ENCODE measurements at regions not wholly inside any gene's neighbourhood (a gene's known extent, or its start where the extent isn't known, plus 50 kb on each side); places are given as distances from the start of the nearest gene placed in this dataset.
"Not testable (repeated sequence)": the region's sequence is repeated elsewhere in the genome, so short reads cannot be mapped to it uniquely, and the experiment has no call there.

DNA sequence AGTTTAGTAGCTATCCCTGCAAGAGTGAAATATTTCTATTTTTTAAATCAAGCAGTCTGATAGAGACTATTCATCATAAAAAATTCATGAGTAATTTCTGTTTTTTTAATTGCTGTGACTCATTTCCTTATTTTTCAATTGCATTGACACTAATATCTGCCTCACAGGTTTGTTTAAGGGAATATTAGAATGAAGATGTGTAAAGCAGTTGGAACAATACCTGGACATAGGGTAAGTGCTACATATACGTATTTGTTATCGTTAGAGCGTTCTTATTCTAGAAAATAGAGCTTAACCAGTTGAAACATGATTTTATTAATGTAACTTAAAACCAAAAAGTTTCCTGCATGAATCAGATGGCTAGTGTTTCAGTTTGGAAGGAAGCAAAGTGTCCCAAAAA is 2211.3 kb downstream of the PCDH7 start:
- Histone ChIP-seq H3K4me3 (ENCODE audit: insufficient read length, low read depth) (no peak overlapping the region), H3K9ac (ENCODE audit: insufficient read length, low read depth) (no peak overlapping the region), H3K9me3 (ENCODE audit: insufficient read depth, low read length) (no peaks in the 10 kb centered on the region), H3K27me3 (ENCODE audit: insufficient read depth, insufficient read length) (no peaks in the 10 kb centered on the region), H3K4me1 (ENCODE audit: insufficient read depth, insufficient read length) (no peaks in the 10 kb centered on the region), H3K36me3 (ENCODE audit: insufficient read depth, insufficient read length, low read length) (no peaks in the 10 kb centered on the region)
- no peak for DNase-seq (ENCODE audit: low read depth, low spot score)
- TF ChIP-seq ZNF274 (IDR thresholded peaks at IDR 0.05; ENCODE audit: low read depth, low read length) (no peak), YY1 (IDR thresholded peaks at IDR 0.05; ENCODE audit: insufficient read depth, insufficient read length) (no peak), SUZ12 (IDR thresholded peaks at IDR 0.05; ENCODE audit: extremely low read depth, insufficient read depth, insufficient read length) (no peak)

DNA sequence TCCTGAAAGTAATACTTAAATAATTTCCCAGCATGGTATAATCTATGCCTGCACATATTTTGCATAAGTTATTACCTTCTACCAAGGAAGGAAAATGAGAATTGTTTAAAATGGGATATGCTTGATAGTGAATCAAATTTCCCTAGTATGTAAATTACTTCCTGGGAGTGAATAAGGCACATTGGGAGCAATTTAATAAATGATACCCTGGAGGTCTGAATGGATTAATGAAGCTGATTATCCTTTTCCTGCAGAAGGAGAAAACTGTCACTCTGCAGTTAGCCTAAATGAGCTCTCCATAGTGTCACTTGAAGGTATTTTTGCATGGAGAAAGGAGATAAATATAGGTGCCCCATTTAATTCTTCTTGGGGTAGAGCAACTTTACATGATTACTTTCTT is 2212.0 kb downstream of the PCDH7 start:
- Histone ChIP-seq H3K36me3 (ENCODE audit: insufficient read depth, insufficient read length, low read length) (no peaks in the 10 kb centered on the region), H3K4me3 (ENCODE audit: insufficient read length, low read depth) (no peak overlapping the region), H3K9ac (ENCODE audit: insufficient read length, low read depth) (no peak overlapping the region), H3K4me1 (ENCODE audit: insufficient read depth, insufficient read length) (no peaks in the 10 kb centered on the region), H3K9me3 (ENCODE audit: insufficient read depth, low read length) (no peaks in the 10 kb centered on the region), H3K27me3 (ENCODE audit: insufficient read depth, insufficient read length) (no peaks in the 10 kb centered on the region)
- no peak for DNase-seq (ENCODE audit: low read depth, low spot score)
- no peak for TF ChIP-seq ZNF274 (IDR thresholded peaks at IDR 0.05; ENCODE audit: low read depth, low read length)
- TF ChIP-seq YY1 (IDR thresholded peaks at IDR 0.05; ENCODE audit: insufficient read depth, insufficient read length), result no peak
- TF ChIP-seq SUZ12 (IDR thresholded peaks at IDR 0.05; ENCODE audit: extremely low read depth, insufficient read depth, insufficient read length), result no peak

DNA sequence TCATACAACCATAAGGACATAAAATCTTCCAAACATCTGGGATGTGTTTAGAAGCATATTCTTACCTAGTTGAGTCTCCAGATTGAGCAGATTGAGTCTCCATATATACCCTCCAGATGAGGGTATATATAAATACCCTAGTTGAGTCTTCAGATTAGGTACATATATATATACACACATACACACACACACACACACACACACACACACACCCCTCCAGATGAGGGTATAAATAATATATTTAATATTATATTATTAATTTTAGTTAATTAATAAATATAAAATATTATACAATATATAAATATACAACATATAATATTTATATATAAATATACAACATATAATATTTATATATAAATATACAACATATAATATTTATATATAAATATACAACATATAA is 2219.1 kb downstream of the PCDH7 start:
- not testable (repeated sequence) for H3K4me1 ChIP-seq (ENCODE audit: insufficient read depth, insufficient read length); DNase-seq (ENCODE audit: low read depth, low spot score); H3K27me3 ChIP-seq (ENCODE audit: insufficient read depth, insufficient read length); H3K9me3 ChIP-seq (ENCODE audit: insufficient read depth, low read length); H3K36me3 ChIP-seq (ENCODE audit: insufficient read depth, insufficient read length, low read length); H3K9ac ChIP-seq (ENCODE audit: insufficient read length, low read depth); H3K4me3 ChIP-seq (ENCODE audit: insufficient read length, low read depth)

DNA sequence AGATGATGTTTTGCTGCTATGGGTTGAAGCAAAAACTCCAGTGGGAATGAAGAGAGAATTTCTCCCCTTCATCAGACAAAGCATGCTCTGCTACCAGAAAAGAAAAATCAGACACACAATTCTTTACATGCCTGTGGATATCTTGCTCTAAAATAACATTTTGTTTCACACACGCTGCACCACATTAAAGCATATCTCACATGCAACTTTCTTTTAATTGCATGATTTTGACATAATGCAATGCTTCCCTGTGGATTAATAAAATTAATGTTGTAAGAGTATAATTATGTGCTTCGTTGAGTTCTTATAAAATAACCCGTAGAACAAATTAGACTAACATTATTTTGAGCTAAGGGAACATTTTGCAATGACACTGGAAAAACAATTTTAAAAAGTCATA is 2230.7 kb downstream of the PCDH7 start:
- H3K4me3 ChIP-seq (ENCODE audit: insufficient read length, low read depth), result no peak overlapping the region
- TF ChIP-seq ZNF274 (IDR thresholded peaks at IDR 0.05; ENCODE audit: low read depth, low read length) (no peak), YY1 (IDR thresholded peaks at IDR 0.05; ENCODE audit: insufficient read depth, insufficient read length) (no peak), SUZ12 (IDR thresholded peaks at IDR 0.05; ENCODE audit: extremely low read depth, insufficient read depth, insufficient read length) (no peak)

DNA sequence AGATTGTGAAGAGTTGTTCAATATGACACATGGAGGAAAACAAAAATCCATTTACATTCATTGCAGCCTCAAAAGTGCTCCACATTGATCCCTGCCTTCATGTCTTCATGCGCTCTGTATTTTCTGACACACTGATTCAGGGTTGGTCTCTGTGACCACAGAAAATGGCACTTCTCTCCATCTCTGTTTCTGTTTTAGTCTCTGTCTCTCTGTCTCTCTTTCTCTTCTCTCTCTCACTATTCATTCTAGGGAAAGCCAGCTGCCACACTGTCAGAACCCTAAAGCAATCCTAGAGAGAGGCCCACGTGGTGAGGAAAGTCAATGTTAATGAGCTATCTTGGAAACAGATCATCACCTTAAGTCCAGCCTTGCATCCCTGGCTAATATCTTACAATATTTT is 2238.4 kb downstream of the PCDH7 start:
- no peak for DNase-seq (ENCODE audit: low read depth, low spot score)
- no peak for TF ChIP-seq YY1 (IDR thresholded peaks at IDR 0.05; ENCODE audit: insufficient read depth, insufficient read length)
- no peak for TF ChIP-seq SUZ12 (IDR thresholded peaks at IDR 0.05; ENCODE audit: extremely low read depth, insufficient read depth, insufficient read length)
- no peak for TF ChIP-seq ZNF274 (IDR thresholded peaks at IDR 0.05; ENCODE audit: low read depth, low read length)

More for the DNA sequence above, 2230.7 kb downstream of the PCDH7 start:
- Histone ChIP-seq H3K9me3 (ENCODE audit: insufficient read depth, low read length) (no peaks in the 10 kb centered on the region), H3K9ac (ENCODE audit: insufficient read length, low read depth) (no peak overlapping the region), H3K27me3 (ENCODE audit: insufficient read depth, insufficient read length) (no peaks in the 10 kb centered on the region), H3K36me3 (ENCODE audit: insufficient read depth, insufficient read length, low read length) (no peaks in the 10 kb centered on the region), H3K4me1 (ENCODE audit: insufficient read depth, insufficient read length) (no peaks in the 10 kb centered on the region)
- DNase-seq (ENCODE audit: low read depth, low spot score), result no peak

DNA sequence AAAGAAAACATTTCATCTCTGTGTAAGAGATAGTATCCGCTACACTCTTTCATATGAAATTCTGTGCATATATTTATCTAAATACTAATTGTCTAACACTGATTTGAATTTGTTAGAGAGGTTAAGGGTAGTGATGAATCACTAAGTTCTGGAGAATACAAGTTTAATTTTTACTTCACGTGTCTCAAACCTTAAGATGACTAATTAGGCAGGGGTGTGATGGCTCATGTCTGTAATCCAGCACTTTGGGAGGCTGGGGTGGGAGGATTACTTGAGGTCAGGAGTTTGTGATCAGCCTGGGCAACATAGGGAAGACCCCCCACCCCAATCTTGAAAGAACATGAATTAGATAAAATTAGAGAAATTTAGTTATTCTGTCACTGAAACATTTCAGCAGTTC is 2241.9 kb downstream of the PCDH7 start:
- Histone ChIP-seq H3K27me3 (ENCODE audit: insufficient read depth, insufficient read length) (no peaks in the 10 kb centered on the region), H3K36me3 (ENCODE audit: insufficient read depth, insufficient read length, low read length) (no peaks in the 10 kb centered on the region), H3K4me1 (ENCODE audit: insufficient read depth, insufficient read length) (no peaks in the 10 kb centered on the region), H3K4me3 (ENCODE audit: insufficient read length, low read depth) (no peak overlapping the region), H3K9ac (ENCODE audit: insufficient read length, low read depth) (no peak overlapping the region), H3K9me3 (ENCODE audit: insufficient read depth, low read length) (no peaks in the 10 kb centered on the region)
- no peak for TF ChIP-seq ZNF274 (IDR thresholded peaks at IDR 0.05; ENCODE audit: low read depth, low read length)
- TF ChIP-seq SUZ12 (IDR thresholded peaks at IDR 0.05; ENCODE audit: extremely low read depth, insufficient read depth, insufficient read length), result no peak
- TF ChIP-seq YY1 (IDR thresholded peaks at IDR 0.05; ENCODE audit: insufficient read depth, insufficient read length), result no peak
- DNase-seq (ENCODE audit: low read depth, low spot score), result no peak

More for the DNA sequence above, 2238.4 kb downstream of the PCDH7 start:
- Histone ChIP-seq H3K27me3 (ENCODE audit: insufficient read depth, insufficient read length) (no peaks in the 10 kb centered on the region), H3K9me3 (ENCODE audit: insufficient read depth, low read length) (no peaks in the 10 kb centered on the region), H3K4me3 (ENCODE audit: insufficient read length, low read depth) (no peak overlapping the region), H3K36me3 (ENCODE audit: insufficient read depth, insufficient read length, low read length) (no peaks in the 10 kb centered on the region), H3K9ac (ENCODE audit: insufficient read length, low read depth) (no peak overlapping the region), H3K4me1 (ENCODE audit: insufficient read depth, insufficient read length) (no peaks in the 10 kb centered on the region)

DNA sequence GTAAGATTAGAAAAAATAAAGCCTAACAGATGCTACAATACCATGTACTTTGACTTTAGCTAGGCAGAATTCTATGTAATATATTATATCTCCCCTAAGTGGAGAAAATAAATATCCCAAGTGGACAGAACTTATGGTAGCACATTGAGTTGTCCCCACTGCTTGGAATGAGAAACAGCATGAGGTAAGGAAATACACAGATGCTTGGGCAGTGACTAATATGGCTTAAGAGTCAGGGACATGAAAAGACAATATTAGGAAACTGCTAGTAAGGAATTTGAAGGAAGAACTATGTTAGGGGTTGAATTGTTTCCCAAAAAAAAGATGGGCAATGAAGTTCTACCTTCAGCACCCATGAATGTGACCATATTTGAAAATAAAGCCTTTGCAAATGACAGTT is 2265.1 kb downstream of the PCDH7 start:
- no peaks in the 10 kb centered on the region for H3K36me3 ChIP-seq (ENCODE audit: insufficient read depth, insufficient read length, low read length)
- H3K9ac ChIP-seq (ENCODE audit: insufficient read length, low read depth), result no peak overlapping the region
- H3K9me3 ChIP-seq (ENCODE audit: insufficient read depth, low read length), result no peaks in the 10 kb centered on the region
- no peaks in the 10 kb centered on the region for H3K4me1 ChIP-seq (ENCODE audit: insufficient read depth, insufficient read length)
- no peak for DNase-seq (ENCODE audit: low read depth, low spot score)
- no peaks in the 10 kb centered on the region for H3K27me3 ChIP-seq (ENCODE audit: insufficient read depth, insufficient read length)
- TF ChIP-seq ZNF274 (IDR thresholded peaks at IDR 0.05; ENCODE audit: low read depth, low read length) (no peak), SUZ12 (IDR thresholded peaks at IDR 0.05; ENCODE audit: extremely low read depth, insufficient read depth, insufficient read length) (no peak), YY1 (IDR thresholded peaks at IDR 0.05; ENCODE audit: insufficient read depth, insufficient read length) (no peak)
- no peak overlapping the region for H3K4me3 ChIP-seq (ENCODE audit: insufficient read length, low read depth)

DNA sequence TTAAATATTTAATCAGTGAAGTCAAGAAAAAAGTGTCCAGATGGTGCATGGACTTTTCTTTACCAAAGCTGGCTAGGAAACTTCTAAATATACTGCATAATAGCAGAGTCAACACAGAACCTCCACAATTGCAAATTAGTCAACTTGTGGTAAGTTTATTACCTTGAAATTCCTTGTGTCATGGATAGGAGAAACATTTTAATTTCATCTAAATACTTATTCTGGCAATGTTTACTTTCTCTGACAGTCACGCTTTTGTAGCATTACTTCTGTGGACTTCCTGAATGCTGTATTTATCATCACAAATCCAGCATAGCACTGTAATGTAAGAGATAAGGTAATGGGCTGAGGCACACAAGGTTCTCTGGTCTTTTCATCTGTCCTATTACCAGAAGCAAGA is 2266.1 kb downstream of the PCDH7 start:
- DNase-seq (ENCODE audit: low read depth, low spot score), result no peak
- Histone ChIP-seq H3K4me3 (ENCODE audit: insufficient read length, low read depth) (no peak overlapping the region), H3K36me3 (ENCODE audit: insufficient read depth, insufficient read length, low read length) (no peaks in the 10 kb centered on the region), H3K27me3 (ENCODE audit: insufficient read depth, insufficient read length) (no peaks in the 10 kb centered on the region), H3K9ac (ENCODE audit: insufficient read length, low read depth) (no peak overlapping the region), H3K9me3 (ENCODE audit: insufficient read depth, low read length) (no peaks in the 10 kb centered on the region), H3K4me1 (ENCODE audit: insufficient read depth, insufficient read length) (no peaks in the 10 kb centered on the region)
- TF ChIP-seq YY1 (IDR thresholded peaks at IDR 0.05; ENCODE audit: insufficient read depth, insufficient read length) (no peak), ZNF274 (IDR thresholded peaks at IDR 0.05; ENCODE audit: low read depth, low read length) (no peak), SUZ12 (IDR thresholded peaks at IDR 0.05; ENCODE audit: extremely low read depth, insufficient read depth, insufficient read length) (no peak)

All from NT2/D1 (cell line).